Memory B cell (primary cell): ENCODE measurements at regions not wholly inside any gene's neighbourhood (a gene's known extent, or its start where the extent isn't known, plus 50 kb on each side); places are given as distances from the start of the nearest gene placed in this dataset.
"Not testable (repeated sequence)": the region's sequence is repeated elsewhere in the genome, so short reads cannot be mapped to it uniquely, and the experiment has no call there.

ENCODE experiments used
- ATAC-seq: fragments of 150-1000 bp; cut with Tn5 transposase; 2 replicates; pipeline ENCODE4 v1.10.0; 2021; ENCODE audit warnings: low read depth, mild to moderate bottlenecking, moderate library complexity
- DNase-seq, 2 donors: peaks; one replicate each; pipeline ENCODE4 v3.0.0; 2022; ENCODE audit warnings: low spot score in 2 of 2
- H3K27ac Mint-ChIP-seq: one replicate; pipeline ENCODE4 v1.8.0; 2022; ENCODE audit warnings: mild to moderate bottlenecking, moderate library complexity, mixed read lengths
- H3K27me3 Mint-ChIP-seq: one replicate; pipeline ENCODE4 v1.8.0; 2022; ENCODE audit warnings: mixed read lengths
- H3K36me3 Mint-ChIP-seq: one replicate; pipeline ENCODE4 v1.8.0; 2022; ENCODE audit warnings: mild to moderate bottlenecking, mixed read lengths
- H3K4me1 Mint-ChIP-seq: one replicate; pipeline ENCODE4 v1.8.0; 2022; ENCODE audit warnings: mixed read lengths
- H3K4me3 Mint-ChIP-seq: one replicate; pipeline ENCODE4 v1.8.0; 2022; ENCODE audit warnings: mild to moderate bottlenecking, moderate library complexity, mixed read lengths
- H3K9me3 Mint-ChIP-seq: one replicate; pipeline ENCODE4 v1.8.0; 2022; ENCODE audit warnings: mixed read lengths

DNA sequence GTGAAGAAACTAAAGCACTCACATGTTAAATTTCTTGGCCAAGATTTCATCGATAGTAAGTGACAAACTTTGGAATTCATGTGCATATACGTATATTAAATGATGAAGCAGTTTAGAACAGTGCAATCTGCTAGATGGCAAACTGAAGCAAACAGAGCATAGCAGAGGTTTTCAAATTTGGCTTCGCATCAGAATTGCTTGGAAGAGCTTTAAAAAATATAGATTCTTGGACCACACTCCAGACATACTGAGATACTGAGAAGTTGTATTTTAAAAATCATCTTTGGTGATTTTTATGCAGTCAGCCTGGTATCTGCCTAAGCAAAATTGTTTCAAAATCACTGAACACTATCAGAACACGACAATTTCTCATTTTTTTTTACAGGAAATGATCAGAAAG lies 709.2 kb downstream of the PLA2G4A start:
- no peak for ATAC-seq
- Mint-ChIP-seq H3K4me3 (no peak overlapping the region), H3K27ac (no peak overlapping the region), H3K4me1 (no peaks in the 10 kb centered on the region), H3K36me3 (no peaks in the 10 kb centered on the region), H3K27me3 (no peaks in the 10 kb centered on the region), H3K9me3 (peaks cover 9% of the 10 kb centered on the region)
- no peak for DNase-seq

DNA sequence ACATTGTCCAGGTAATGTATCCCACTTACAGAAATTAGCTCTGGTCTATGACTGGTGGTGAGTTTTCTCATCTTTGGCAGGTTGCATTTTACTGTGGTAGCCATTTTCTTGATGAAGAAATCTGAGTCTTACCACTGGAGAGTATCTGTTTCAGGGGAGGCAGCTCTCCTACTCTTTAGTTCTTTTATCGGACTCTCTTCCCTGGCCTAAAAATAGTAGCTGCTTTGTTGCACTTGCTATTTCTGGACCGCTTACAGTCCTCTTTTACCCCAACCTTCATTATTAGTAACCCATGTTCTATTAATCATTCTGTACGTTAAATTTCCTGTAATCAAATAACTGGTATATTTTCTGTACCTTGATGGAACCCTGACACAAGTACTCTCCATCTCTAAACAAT lies 720.8 kb downstream of the PLA2G4A start:
- Mint-ChIP-seq H3K36me3 (no peaks in the 10 kb centered on the region), H3K27me3 (no peaks in the 10 kb centered on the region), H3K4me1 (no peaks in the 10 kb centered on the region), H3K27ac (no peak overlapping the region), H3K9me3 (peaks cover 14% of the 10 kb centered on the region), H3K4me3 (no peak overlapping the region)
- DNase-seq (no peak), ATAC-seq (no peak)

DNA sequence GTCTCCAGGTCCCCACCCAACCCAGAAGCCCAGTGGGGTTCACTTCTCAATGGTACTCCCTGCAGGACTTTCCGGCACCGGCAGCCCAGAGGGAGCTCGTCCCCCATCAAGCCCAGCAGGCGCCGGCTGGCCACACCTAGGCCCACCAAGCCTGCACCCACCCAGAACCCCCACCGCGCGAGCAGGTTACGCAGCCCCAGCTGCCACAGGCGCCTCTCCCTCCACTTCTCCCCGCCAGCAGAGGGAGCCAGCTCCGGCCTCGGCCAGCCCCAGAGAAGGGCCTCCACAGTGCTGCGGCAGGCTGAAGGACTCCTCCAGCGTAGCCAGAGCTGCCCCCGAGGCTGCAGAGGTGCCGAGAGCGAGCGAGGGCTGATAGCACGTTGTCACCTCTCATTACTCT lies 722.3 kb downstream of the PLA2G4A start:
- no peak for ATAC-seq
- Mint-ChIP-seq H3K4me1 (no peaks in the 10 kb centered on the region), H3K36me3 (no peaks in the 10 kb centered on the region), H3K4me3 (no peak overlapping the region), H3K9me3 (peaks cover 15% of the 10 kb centered on the region), H3K27me3 (no peaks in the 10 kb centered on the region), H3K27ac (no peak overlapping the region)
- no peak for DNase-seq

DNA sequence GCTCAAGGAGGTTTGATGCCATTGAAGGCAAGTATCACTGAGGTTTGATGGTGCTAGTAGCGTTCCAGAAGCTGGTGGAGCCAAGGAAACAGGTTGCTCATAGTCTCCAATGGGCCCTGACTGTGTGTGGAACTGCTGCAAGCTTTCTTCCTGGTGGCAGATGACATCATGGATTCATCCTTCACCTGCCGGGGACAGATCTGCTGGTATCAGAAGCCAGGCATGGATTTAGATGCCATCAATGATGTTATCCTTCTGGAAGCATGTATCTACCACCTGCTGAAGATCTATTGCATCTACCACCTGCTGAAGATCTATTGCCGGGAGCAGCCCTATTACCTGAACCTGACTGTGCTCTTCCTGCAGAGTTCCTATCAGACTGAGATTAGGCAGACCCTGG lies 734.4 kb downstream of the PLA2G4A start:
- peaks cover 6% of the 10 kb centered on the region for H3K9me3 Mint-ChIP-seq
- ATAC-seq, result no peak

DNA sequence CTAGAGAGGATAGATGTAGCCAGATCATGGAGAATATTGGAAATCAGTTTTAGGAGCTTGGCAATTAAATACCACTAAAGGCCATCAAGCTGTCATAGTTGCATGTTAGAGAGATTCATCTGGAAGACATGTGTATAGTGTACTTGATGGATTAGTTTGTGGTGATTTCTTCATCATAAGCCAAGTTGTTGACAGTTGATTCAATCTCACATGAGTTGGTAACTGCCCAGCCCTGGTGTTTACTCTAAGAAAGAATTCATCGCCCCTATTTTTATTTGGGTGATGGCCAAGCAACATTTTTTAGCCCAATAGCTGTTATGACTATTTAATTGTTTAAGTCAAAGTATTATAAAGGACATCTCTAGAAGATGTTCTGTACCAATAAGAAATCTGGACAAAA lies 737.6 kb downstream of the PLA2G4A start:
- ATAC-seq (no peak), DNase-seq (no peak)
- Mint-ChIP-seq H3K36me3 (no peaks in the 10 kb centered on the region), H3K4me3 (no peak overlapping the region), H3K4me1 (no peaks in the 10 kb centered on the region), H3K27ac (no peak overlapping the region), H3K9me3 (peaks cover 3% of the 10 kb centered on the region), H3K27me3 (no peaks in the 10 kb centered on the region)

More for the DNA sequence above, 734.4 kb downstream of the PLA2G4A start:
- Mint-ChIP-seq H3K4me1 (no peaks in the 10 kb centered on the region), H3K4me3 (no peak overlapping the region), H3K27ac (no peak overlapping the region), H3K27me3 (no peaks in the 10 kb centered on the region), H3K36me3 (no peaks in the 10 kb centered on the region)
- no peak for DNase-seq

DNA sequence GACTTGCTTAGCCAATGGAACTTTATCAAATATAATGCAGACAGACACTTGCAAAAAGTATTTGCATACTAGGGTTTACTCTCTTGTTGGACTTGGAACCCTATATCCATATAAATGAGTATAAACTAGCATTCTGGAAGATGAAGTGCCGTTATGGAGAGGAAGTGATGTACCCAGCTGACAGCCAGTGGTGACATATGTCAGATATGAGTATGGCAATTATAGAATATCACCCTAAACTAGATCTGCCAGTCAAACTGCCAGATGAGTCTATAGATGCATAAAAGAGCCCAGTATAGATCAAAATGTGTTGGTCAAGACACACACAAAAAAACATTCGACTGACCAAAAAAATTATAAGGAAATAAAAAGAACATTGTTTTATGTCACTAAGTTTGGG lies 739.3 kb downstream of the PLA2G4A start:
- Mint-ChIP-seq H3K36me3 (no peaks in the 10 kb centered on the region), H3K9me3 (peaks cover 1% of the 10 kb centered on the region), H3K4me3 (no peak overlapping the region), H3K27ac (no peak overlapping the region), H3K4me1 (no peaks in the 10 kb centered on the region), H3K27me3 (no peaks in the 10 kb centered on the region)
- no peak for DNase-seq
- ATAC-seq, result no peak

DNA sequence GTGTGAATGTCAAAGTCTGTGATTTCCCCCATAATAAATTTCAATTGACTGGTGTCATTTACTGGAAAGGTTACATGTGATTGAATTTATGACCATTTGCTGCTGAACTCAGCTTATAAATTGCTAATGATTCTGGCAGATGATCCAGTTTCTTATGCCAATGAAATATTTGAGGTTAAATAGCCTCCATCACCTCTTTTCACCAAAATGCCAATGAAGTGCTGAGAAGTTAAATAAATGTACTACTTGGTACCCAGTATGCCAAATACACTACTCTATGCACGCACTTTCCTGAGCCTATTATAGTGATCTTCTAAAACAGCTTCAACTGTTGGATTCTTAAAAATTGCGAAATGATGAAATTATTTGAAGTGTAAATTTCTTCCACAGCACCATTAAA lies 741.4 kb downstream of the PLA2G4A start:
- Mint-ChIP-seq H3K36me3 (no peaks in the 10 kb centered on the region), H3K4me1 (no peaks in the 10 kb centered on the region), H3K27ac (no peak overlapping the region), H3K9me3 (peaks cover 1% of the 10 kb centered on the region), H3K4me3 (no peak overlapping the region), H3K27me3 (no peaks in the 10 kb centered on the region)
- DNase-seq, result no peak
- ATAC-seq, result no peak

DNA sequence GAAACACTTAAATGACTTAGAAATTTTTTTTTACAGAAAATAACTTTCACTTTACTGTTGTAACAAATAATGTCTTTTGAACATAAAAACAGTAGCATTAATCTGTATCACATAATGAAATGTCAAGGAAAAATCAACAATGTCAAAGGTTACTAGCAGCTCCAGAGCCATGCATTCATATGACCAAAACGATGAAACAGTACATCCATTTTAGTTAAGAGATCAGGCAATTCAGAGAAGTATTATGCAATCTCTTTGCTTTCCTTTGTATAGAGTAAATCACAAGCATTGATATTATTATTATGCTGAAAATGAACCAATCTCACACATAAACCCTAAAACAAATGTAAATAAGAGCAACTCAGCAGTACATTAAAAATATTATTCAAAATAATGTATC lies 748.9 kb downstream of the PLA2G4A start:
- no peak for DNase-seq
- H3K27ac Mint-ChIP-seq, result no peak overlapping the region
- H3K9me3 Mint-ChIP-seq, result peaks cover 4% of the 10 kb centered on the region
- ATAC-seq, result no peak
- no peaks in the 10 kb centered on the region for H3K27me3 Mint-ChIP-seq
- no peaks in the 10 kb centered on the region for H3K4me1 Mint-ChIP-seq
- H3K36me3 Mint-ChIP-seq, result no peaks in the 10 kb centered on the region
- no peak overlapping the region for H3K4me3 Mint-ChIP-seq

DNA sequence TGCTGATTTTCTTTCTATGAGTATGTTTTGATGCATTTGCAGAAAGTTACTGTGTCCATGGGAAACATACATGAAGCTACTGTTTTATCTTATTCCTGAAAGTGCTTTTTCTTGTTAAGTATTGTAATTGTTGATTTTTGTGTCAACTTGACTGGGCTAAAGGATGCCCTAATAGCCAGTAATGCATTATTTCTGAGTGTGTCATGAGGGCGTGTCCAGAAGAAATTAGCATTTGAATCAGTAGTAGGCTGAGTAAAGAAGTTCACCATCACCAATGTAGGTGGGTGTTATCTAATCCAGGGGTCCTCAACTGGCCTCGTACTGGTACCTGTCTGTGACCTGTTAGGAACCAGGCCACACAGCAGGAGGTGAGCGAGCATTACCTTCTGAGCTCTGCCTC lies 760.2 kb downstream of the PLA2G4A start:
- peaks cover 2% of the 10 kb centered on the region for H3K9me3 Mint-ChIP-seq
- DNase-seq, result no peak
- no peak overlapping the region for H3K4me3 Mint-ChIP-seq
- H3K36me3 Mint-ChIP-seq, result no peaks in the 10 kb centered on the region
- H3K4me1 Mint-ChIP-seq, result no peaks in the 10 kb centered on the region
- H3K27ac Mint-ChIP-seq, result no peak overlapping the region
- no peak for ATAC-seq
- H3K27me3 Mint-ChIP-seq, result no peaks in the 10 kb centered on the region

DNA sequence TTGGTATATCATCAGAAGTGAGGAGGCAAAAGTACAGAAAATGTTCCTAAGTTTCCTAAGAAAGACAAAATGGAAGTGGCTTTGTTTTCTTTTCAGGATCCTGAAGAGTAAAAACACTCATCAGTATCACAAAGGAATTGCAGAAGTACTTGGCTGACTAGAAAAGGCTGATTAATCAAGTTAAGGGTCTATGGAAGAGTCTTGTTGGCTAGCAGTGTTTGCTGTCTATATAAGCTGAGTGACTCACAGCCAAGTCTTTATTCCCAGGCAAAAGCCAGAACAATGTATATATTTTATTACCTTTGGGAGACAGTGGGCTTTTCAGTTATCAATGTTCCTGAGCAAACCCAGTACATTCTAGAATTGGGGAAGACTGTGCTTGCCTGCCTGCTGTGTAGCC lies 777.0 kb downstream of the PLA2G4A start:
- Mint-ChIP-seq H3K27me3 (no peaks in the 10 kb centered on the region), H3K4me1 (no peaks in the 10 kb centered on the region), H3K27ac (no peak overlapping the region), H3K36me3 (no peaks in the 10 kb centered on the region), H3K9me3 (peaks cover 3% of the 10 kb centered on the region), H3K4me3 (no peak overlapping the region)
- DNase-seq (no peak), ATAC-seq (no peak)

DNA sequence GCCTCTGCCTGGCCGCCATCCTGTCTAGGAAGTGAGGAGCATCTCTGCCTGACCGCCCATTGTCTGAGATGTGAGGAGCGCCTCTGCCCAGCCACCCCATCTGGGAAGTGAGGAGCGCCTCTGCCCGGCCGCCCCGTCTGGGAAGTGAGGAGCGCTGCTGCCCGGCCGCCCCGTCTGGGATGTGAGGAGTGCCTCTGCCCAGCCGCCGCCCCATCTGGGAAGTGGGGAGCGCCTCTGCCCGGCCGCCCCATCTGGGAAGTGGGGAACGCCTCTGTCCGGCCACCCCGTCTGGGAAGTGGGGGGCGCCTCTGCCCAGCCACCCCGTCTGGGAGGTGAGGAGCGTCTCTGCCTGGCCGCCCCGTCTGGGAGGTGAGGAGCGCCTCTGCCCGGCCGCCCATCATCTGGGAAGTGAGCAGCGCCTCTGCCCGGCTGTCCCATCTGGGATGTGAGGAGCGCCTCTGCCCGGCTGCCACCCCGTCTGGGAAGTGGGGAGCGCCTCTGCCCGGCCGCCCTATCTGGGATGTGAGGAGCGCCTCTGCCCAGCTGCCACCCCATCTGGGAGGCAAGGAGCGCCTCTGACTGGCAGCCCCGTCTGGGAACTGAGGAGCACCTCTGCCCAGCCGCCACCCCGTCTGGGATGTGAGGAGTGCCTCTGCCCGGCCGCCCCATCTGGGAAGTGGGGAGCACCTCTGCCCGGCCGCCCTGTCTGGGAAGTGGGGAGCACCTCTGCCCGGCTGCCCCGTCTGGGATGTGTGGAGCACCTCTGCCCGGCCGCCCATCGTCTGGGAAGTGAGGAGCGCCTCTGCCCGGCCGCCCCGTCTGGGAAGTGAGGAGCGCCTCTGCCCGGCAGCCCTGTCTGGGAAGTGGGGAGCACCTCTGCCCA lies 787.3 kb downstream of the PLA2G4A start:
- not testable (repeated sequence) for ATAC-seq, H3K4me1 Mint-ChIP-seq, H3K36me3 Mint-ChIP-seq, H3K4me3 Mint-ChIP-seq, H3K27ac Mint-ChIP-seq, DNase-seq, H3K27me3 Mint-ChIP-seq
- peaks cover 11% of the 10 kb centered on the region for H3K9me3 Mint-ChIP-seq

DNA sequence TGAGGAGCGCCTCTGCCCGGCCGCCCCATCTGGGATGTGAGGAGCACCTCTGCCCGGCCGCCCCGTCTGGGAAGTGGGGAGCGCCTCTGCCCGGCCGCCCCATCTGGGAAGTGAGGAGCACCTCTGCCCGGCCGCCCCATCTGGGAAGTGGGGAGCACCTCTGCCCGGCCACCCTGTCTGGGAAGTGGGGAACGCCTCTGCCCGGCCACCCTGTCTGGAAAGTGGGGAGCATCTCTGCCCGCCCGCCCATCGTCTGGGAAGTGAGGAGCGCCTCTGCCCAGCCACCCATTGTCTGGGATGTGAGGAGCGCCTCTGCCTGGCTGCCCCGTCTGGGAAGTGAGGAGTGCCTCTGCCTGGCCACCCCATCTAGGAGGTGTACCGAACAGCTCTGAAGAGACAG lies 788.1 kb downstream of the PLA2G4A start:
- not testable (repeated sequence) for ATAC-seq, H3K4me1 Mint-ChIP-seq, H3K36me3 Mint-ChIP-seq, H3K27ac Mint-ChIP-seq, H3K9me3 Mint-ChIP-seq, H3K4me3 Mint-ChIP-seq, DNase-seq, H3K27me3 Mint-ChIP-seq

DNA sequence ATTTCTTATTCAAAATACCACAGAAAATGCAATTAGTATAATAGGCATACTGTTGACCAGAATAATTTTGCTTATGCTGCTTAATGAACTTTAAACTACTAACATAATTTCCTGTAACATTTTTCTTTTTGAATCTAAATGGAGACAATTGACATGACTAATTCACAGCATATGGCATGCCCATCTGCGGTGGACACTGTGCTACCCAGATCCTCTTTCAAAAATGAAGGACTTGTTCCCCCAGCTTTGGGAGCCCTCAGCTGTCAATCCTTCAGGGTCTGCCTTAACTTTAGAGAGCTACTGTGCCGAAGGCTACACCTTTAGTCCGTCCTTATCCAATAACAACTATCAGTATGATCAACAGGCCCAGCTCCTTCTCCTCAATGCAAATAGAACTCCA lies 789.0 kb downstream of the PLA2G4A start:
- Mint-ChIP-seq H3K27me3 (no peaks in the 10 kb centered on the region), H3K36me3 (no peaks in the 10 kb centered on the region), H3K4me1 (no peaks in the 10 kb centered on the region), H3K27ac (no peak overlapping the region), H3K9me3 (peaks cover 9% of the 10 kb centered on the region), H3K4me3 (no peak overlapping the region)
- DNase-seq (no peak), ATAC-seq (no peak)

DNA sequence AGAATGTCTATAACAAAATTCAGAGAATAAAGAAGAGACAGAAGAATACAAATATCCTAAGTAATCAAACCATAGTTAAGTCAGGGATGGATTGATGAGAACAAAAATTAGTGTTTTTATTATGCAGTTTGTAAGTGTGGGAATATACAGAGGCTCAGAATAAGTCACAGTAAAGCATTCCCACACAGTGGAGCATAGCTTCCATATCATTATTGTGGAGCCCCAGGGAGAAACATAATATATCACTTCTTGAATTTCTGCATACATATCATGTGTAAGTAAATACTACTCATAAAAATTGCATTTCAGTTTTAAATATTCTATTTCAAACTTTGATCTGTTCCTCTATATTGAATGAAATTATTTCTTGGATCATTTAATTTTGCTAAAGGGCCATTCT lies 790.4 kb downstream of the PLA2G4A start:
- no peaks in the 10 kb centered on the region for H3K4me1 Mint-ChIP-seq
- H3K4me3 Mint-ChIP-seq, result no peak overlapping the region
- no peaks in the 10 kb centered on the region for H3K27me3 Mint-ChIP-seq
- ATAC-seq, result no peak
- peaks cover 9% of the 10 kb centered on the region for H3K9me3 Mint-ChIP-seq
- H3K36me3 Mint-ChIP-seq, result no peaks in the 10 kb centered on the region
- DNase-seq, result no peak
- H3K27ac Mint-ChIP-seq, result no peak overlapping the region

DNA sequence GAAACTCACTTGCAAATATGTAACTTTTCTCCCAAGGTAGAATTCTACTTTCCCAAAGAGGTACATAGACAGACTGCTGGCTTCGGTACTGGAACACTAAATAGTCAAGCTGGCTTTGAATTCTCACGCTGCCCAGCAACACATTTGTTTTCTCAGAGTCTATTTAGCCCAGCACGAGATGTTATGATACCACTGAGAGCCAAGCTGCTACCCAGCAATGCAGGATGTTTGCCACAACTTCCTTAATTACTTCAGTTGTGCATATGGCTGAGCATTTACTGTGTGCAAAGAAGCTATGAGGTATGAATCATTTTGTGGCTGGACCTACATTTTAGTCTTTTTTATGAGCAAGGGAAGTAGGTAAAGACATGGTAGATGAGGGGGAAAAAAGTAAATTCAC lies 793.2 kb downstream of the PLA2G4A start:
- ATAC-seq, result no peak
- Mint-ChIP-seq H3K4me1 (no peaks in the 10 kb centered on the region), H3K27ac (no peak overlapping the region), H3K27me3 (no peaks in the 10 kb centered on the region), H3K36me3 (no peaks in the 10 kb centered on the region), H3K4me3 (no peak overlapping the region), H3K9me3 (peaks cover 7% of the 10 kb centered on the region)
- DNase-seq, result no peak
